Right atrium auricular region (tissue), 2 donors: ENCODE measurements at regions not wholly inside any gene's neighbourhood (a gene's known extent, or its start where the extent isn't known, plus 50 kb on each side); places are given as distances from the start of the nearest gene placed in this dataset.
A peak's percentile ranks its signal among the peaks of the same experiment; 100 is the strongest.

ENCODE experiments used
- DNase-seq: peaks from one replicate; pipeline ENCODE4 v3.0.0-alpha.2; 2019; ENCODE audit warnings: low spot score
- H3K27ac ChIP-seq, 2 donors: fragments of 200-600 bp; sonication (generic); 1 replicate in 1 of 2; 2 replicates in 1 of 2; pipeline ENCODE4 v1.5.1; 2016 to 2019
- H3K27me3 ChIP-seq, 2 donors: fragments of 200-600 bp; sonication (generic); one replicate each; pipeline versions ENCODE4 v1.5.1 to v1.6.0; 2017 to 2019
- H3K36me3 ChIP-seq: fragments of 200-600 bp; sonication (generic); one replicate; pipeline ENCODE4 v1.5.1; 2016
- H3K4me1 ChIP-seq, 2 donors: fragments of 200-600 bp; sonication (generic); one replicate each; pipeline versions ENCODE4 v1.5.1 to v1.6.0; 2017 to 2019
- H3K4me3 ChIP-seq, 2 donors: fragments of 200-600 bp; sonication (generic); 1 replicate in 1 of 2; 2 replicates in 1 of 2; pipeline ENCODE4 v1.5.1; 2017 to 2019; ENCODE audit warnings: mild to moderate bottlenecking in 1 of 2, moderate library complexity in 1 of 2
- H3K9me3 ChIP-seq, 2 donors: fragments of 200-600 bp; sonication (generic); one replicate each; pipeline ENCODE4 v1.5.1; 2019
- CTCF ChIP-seq, 2 donors: fragments of 200-600 bp; sonication (generic); IDR thresholded peaks; one replicate each; pipeline ENCODE4 v1.5.1; 2019; ENCODE audit warnings: antibody characterized with exemption in 2 of 2

- H3K4me1 ChIP-seq = no peaks in the 10 kb centered on the region
- TF ChIP-seq CTCF (IDR thresholded peaks at IDR 0.05) = no peak
- DNase-seq = no peak
- no peaks in the 10 kb centered on the region for H3K27me3 ChIP-seq
- H3K36me3 ChIP-seq = no peaks in the 10 kb centered on the region
- peak overlapping the region in 1 of 2 donors; percentile 5 for H3K27ac ChIP-seq
- no peak overlapping the region for H3K4me3 ChIP-seq
- peaks cover 0 to 11% of the 10 kb centered on the region in 2 donors for H3K9me3 ChIP-seq
Observed at GRCh38 chr14:48735607-48736006, 850.6 kb downstream of the RPS29 start.

GRCh38 chr14:48731260-48731659, 854.9 kb downstream of the RPS29 start:
- H3K27me3 ChIP-seq = no peaks in the 10 kb centered on the region
- no peak for TF ChIP-seq CTCF (IDR thresholded peaks at IDR 0.05)
- H3K36me3 ChIP-seq = no peaks in the 10 kb centered on the region
- H3K4me1 ChIP-seq = no peaks in the 10 kb centered on the region
- H3K9me3 ChIP-seq = peaks cover 0 to 7% of the 10 kb centered on the region in 2 donors
- H3K27ac ChIP-seq = no peak overlapping the region
- DNase-seq = no peak
- H3K4me3 ChIP-seq = no peak overlapping the region

GRCh38 chr14:48726080-48726642, 860.0 kb downstream of the RPS29 start:
- no peak for DNase-seq
- no peaks in the 10 kb centered on the region for H3K36me3 ChIP-seq
- no peak for TF ChIP-seq CTCF (IDR thresholded peaks at IDR 0.05)
- no peaks in the 10 kb centered on the region for H3K27me3 ChIP-seq
- H3K9me3 ChIP-seq = no peaks in the 10 kb centered on the region
- peaks cover 0 to 13% of the 10 kb centered on the region in 2 donors for H3K4me1 ChIP-seq
- H3K27ac ChIP-seq = peak overlapping the region in 1 of 2 donors; percentile 36
- no peak overlapping the region for H3K4me3 ChIP-seq

GRCh38 chr14:48725051-48725734, 861.0 kb downstream of the RPS29 start:
- H3K27ac ChIP-seq = no peak overlapping the region
- no peaks in the 10 kb centered on the region for H3K27me3 ChIP-seq
- no peak for TF ChIP-seq CTCF (IDR thresholded peaks at IDR 0.05)
- peaks cover 0 to 13% of the 10 kb centered on the region in 2 donors for H3K4me1 ChIP-seq
- no peak for DNase-seq
- no peak overlapping the region for H3K4me3 ChIP-seq
- H3K9me3 ChIP-seq = no peaks in the 10 kb centered on the region
- H3K36me3 ChIP-seq = no peaks in the 10 kb centered on the region

GRCh38 chr14:48723841-48724495, 862.2 kb downstream of the RPS29 start:
- DNase-seq = no peak
- Histone ChIP-seq H3K36me3 (no peaks in the 10 kb centered on the region), H3K4me3 (no peak overlapping the region), H3K4me1 (peaks cover 0 to 13% of the 10 kb centered on the region in 2 donors), H3K27ac (no peak overlapping the region), H3K9me3 (no peaks in the 10 kb centered on the region), H3K27me3 (no peaks in the 10 kb centered on the region)
- TF ChIP-seq CTCF (IDR thresholded peaks at IDR 0.05) = no peak
